Stimulated activated CD4-positive, alpha-beta T cell treated with anti-CD3 and anti-CD28 coated beads, Interleukin-15, amount 100 ng/mL, for 24 hours (primary cell): ENCODE measurements at regions not wholly inside any gene's neighbourhood (a gene's known extent, or its start where the extent isn't known, plus 50 kb on each side); places are given as distances from the start of the nearest gene placed in this dataset.
"Not testable (repeated sequence)": the region's sequence is repeated elsewhere in the genome, so short reads cannot be mapped to it uniquely, and the experiment has no call there.

Source experiments
- DNase-seq: peaks from one replicate; pipeline ENCODE4 v3.0.0-alpha.2; 2020

DNA sequence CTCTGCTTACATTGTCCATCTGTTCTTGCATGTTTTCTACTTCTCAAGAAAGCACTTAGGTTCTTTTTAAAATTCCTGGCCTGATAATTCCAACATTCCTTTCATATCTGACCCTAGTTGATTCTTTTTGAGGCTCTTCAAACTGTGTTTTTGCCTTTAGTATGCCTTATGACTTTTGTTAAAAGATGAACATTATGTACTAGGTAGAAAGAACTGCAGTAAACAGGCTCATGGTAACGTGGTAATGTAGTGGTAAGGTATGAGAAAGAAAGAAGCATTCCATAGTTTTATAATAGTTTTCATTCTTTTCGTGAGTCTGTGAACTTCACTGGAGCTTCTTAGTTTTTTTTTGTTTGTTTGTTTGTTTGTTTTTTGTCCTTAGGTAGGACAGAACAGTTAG is 306.4 kb downstream of the MBD2 start:
- no peak for DNase-seq

GRCh38 chr18:53911200-53911599 is 313.3 kb downstream of the MBD2 start:
- DNase-seq, result no peak

GRCh38 chr18:53909668-53910067 is 314.8 kb downstream of the MBD2 start:
- DNase-seq, result peak; percentile 9

- DNase-seq, result no peak
Measured at GRCh38 chr18:53907921-53908320, 316.5 kb downstream of the MBD2 start.

DNA sequence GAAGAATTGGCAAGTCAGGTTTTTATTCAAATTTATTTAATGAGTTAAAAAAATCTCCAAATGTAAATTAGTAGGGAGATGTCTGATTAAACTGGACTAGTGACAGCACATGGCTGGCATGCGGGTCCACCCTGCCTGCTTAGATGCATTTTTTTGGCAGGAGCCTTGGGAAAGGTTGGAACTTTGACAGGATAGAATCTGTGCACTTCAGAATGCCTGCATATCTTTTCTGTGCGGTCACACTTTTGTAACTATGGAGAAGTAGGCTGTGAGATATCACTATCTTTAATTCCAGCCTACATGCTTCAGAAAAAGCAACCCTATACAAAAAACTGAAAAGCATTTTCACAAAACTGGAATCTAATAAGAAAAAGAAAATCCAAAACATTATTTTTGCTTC is 317.8 kb downstream of the MBD2 start:
- DNase-seq, result no peak

DNA sequence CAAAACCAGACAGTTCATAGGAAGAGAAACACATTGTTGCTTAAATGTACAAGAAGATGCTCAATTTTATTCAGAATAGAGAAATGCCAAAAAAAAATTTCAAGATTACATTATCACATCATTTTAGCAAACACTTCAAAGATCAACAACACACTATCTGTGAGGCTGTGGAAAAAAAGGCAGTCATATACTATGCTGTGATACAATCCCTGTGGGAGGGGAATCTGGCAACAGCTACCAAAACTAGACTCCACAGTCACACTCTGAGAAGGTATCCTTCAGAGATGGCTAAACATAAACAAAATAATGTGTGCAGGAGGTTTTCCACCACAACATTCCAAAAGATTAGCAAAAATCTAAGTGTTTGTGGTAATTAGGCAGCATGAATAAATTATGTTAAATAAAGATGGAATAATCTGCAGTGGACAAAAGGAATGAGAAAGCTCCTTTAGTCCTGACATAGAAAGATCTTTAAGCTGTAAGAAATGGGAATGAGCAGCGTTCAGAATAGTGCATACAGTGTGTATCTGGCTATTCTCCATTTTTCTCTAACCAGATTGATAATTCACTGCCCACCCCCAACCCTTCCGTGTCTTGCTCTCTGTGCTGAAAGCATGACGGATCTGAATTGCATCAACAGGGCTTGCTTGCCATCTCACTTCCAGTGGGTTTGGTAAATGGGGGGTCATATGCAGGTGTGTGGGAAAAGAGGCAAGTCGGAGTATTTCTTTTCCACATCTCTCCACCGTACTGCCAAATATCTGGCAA is 329.6 kb downstream of the MBD2 start:
- DNase-seq, result no peak

DNA sequence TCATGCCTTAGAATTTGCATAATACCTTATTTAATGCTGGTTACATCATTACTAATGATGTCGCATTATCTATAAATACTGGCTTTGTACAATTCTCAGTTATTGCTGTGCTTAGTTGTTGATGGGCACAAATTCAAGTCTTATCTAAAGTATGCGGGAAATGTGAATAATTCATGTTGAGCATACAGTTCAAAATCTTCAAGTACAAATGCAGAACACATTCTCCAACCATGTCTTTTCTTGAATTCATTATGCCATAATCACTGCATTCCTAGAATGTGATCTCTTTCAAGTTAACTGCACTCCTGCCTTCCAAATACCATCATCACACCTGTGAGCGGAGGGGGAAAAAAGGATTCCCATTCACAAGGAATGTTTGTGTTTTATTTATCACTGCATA is 337.0 kb downstream of the MBD2 start:
- no peak for DNase-seq

- no peak for DNase-seq
Measured at GRCh38 chr18:53886058-53886457, 338.4 kb downstream of the MBD2 start.

DNA sequence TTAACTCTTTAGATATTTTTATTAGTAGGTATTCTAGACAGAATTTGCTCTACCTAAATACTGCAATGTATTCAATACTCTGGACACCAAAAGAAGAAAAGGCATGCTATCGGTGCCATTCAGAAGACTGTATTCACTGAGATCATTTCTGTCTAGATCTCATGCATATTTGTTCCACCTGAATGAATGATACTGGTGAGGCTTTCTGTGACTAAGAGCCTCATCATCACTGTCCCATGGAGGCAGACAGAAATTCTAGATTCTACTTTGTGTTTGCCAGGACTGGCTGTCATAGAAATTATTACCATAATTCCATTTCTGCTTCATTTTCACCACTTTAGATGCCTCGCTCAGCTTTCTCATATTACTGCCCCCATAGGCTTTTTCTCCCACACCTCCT is 340.7 kb downstream of the MBD2 start:
- no peak for DNase-seq

DNA sequence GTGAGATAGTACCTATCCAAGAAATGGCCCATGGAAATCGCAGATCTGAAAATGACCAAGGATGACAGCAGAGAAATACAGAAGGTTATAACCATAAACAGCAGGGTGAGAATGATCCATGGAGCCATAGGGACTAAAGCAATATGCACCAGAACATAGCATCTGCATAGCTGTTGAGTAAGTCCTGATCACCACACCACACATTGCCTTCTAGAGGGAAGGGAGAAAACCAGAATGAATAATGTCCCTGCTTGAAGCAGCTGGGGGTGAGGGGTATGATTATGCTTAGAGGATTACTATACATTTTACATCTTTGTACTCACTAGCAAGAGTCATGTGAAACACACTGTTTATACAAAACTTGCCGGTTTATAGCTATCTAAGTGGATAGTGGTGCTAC is 350.4 kb downstream of the MBD2 start:
- DNase-seq, result no peak

DNA sequence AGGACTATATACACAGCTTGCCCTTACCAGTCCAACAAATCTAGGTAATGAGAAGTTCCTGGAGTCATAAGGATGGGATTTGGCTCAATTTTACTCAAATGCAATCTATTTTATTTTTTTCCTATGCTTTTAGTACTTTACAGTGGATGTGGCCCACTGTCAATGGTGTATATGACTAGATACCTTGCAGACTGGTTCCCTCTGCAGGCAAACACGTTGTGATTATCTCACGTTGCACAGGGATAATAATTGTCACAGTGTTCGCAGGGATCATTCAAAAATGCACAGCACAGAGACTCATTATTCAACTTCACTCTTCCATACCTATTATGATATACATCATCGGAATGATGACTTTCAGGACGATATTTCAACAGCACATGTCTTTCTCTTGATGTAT is 359.7 kb downstream of the MBD2 start:
- DNase-seq, result no peak

- no peak for DNase-seq
Measured at GRCh38 chr18:53862921-53863320, 361.5 kb downstream of the MBD2 start.

- DNase-seq, result no peak
Measured at GRCh38 chr18:53861185-53861584, 363.3 kb downstream of the MBD2 start.

- DNase-seq, result no peak
Measured at GRCh38 chr18:53859764-53860163, 364.7 kb downstream of the MBD2 start.

DNA sequence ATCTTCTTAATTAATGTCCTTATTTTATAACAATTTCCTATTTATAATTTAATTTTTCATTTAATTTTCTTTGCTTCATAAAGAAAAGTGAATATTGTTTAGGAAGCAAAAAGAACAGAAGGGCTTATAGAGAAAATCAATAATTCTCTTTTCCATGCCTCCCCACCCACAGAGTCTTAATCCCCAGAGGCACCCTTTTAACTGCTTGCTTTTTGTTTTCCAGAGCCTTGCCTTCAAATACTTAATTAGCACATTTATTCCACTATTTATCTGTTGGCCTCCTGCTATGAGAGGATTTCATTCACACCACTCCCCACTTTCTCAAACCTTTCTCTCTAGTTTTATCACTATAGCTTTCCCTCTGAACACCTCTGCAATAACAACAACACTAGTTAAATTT is 373.6 kb downstream of the MBD2 start:
- no peak for DNase-seq

GRCh38 chr18:53843763-53844162 is 380.7 kb downstream of the MBD2 start:
- no peak for DNase-seq

DNA sequence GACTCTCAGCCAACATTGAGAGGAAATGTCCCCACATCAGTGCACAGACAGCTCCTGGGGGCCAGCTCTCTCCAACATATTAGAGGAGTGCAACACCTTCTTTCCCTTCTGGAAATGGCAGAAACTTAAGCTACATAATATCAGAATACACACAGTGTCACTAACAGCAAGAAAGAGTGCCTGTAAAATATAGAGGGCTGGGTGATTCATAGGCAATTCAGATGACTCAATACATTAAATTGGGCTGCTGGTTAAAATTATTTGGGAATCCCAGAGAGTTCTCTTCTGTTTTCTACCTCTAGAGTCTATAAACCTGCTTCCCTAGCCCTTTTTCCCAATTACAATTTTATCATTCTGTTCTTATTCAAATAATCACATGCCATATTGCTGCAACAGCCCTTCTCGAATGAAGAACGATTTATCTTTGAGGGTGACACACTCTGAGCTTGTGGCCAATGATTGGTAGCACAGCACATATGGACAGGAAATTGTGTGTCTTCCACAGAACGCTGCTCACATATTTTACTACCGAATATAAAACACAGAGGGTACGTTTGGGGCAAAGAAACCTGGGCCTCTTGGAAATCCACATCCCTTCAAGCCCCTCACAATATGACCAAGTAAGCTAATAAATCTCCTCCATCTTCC is 381.2 kb downstream of the MBD2 start:
- DNase-seq, result no peak

DNA sequence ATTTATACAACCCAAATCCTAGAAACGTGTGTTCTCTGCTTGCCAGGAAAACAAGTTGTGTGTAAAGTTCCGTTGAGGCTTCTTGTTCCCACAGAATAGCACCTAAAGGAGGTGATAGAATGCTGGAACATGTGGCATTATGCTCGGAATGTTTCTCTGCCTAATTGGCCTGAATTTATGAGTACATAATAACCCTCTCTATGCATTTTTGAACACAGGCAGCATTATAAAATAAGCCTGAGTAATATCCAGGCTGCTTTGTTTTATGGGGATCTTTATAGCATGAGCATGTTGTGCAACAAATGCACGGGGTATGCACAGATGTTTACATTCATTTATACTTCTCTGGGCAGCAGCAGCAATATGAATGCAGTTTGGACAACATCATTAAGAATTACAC is 385.7 kb downstream of the MBD2 start:
- DNase-seq, result no peak

GRCh38 chr18:53821141-53821540 is 403.3 kb downstream of the MBD2 start:
- not testable (repeated sequence) for DNase-seq

DNA sequence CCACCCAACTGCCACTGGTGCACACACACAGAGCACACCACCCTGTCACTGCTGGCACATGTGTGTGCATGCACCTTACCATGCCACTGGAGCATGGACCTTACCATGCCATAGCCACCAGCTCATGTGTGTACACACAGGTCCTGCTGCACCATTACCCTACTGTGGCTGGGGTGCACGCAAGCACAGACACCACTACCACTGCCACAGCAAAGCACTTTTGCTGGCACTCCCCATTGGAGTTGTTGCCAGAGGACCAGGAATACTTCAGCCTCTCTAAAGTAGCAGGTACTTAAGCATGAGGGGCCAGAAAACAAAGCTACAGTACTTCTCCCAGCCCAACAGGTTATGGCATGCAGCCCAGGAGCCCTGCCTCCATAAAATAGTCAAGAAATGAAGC is 404.8 kb downstream of the MBD2 start:
- DNase-seq, result no peak

- DNase-seq, result no peak
Measured at GRCh38 chr18:53819174-53819573, 405.3 kb downstream of the MBD2 start.

DNA sequence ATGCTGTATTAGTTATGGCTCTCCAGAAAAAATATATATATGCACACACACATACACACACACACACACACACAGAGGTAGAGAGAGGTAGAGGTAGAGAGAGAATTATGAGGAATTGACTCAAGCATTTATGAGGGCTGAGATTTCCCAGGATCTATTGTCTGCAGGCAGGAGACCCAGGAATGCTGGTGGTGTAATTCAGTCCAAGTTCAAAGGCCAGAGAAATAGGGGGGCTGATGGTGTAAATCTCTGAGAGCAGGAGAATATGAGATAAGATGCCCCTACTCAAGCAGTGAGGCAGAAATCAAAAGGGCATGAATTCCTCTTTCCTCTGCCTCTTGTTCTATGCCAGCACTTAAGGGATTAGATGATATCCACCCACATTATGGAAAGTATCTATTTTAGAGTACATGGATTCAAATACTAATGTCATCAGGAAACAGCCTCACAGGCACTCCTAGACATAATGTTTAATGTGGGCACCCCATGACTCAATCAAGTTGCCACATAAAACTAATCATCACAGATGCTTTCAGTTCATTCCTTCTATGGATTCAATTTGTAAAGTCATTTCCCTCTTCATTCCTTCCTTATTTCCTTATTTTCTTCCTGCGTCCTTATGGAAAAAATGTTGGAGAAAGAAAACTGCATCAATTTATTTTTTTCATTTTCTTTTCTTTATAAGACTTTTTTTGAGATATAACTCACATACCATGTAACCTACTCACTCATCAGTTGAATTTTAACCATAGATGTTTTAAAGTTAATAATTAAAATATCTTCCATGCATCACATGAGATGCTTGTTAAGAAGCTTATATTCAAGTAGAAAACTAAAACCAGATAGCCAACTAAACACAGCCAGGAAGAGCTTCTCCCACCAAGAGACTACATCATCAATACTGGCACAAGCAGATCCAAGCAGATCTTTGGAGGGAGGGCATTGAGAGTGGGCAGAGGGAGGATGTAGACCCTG is 406.2 kb downstream of the MBD2 start:
- DNase-seq, result no peak

DNA sequence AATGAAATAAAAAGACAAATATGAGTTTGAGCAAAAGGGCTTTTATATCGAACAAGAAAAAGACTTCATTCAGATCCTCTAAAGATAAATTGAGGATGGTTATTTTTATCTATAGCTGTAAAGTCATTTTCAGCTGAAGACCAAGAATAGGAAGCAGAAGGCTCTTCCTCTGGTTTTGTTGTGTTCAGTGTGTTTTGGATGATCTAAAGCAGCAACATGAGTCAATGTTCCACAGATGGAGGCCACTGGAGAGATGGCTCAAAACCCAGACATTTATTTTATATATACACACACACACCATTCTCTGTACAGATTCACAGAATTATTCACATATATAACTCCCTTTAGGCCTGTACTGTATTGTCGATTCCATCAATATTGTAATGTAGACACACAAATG is 424.3 kb downstream of the MBD2 start:
- DNase-seq, result no peak

DNA sequence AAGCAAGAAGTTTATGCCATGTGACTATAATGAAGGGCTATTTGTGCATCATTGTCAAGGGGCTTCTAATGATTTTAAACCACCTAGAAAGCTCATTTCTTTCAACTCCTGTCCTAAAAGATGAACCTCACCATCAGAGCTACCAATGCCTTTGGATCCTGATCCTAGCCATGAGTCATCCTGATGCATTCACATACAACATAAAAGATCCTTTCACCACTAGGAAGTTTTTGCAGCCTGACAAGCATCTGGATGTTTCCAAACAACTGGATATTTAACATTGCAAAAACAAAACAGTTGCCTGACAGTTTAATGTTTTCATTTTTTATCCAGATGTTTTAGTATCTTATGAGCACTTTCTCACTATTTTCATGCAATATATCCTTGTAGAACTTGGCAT is 425.3 kb downstream of the MBD2 start:
- no peak for DNase-seq
